Stimulated activated CD4-positive, alpha-beta T cell treated with anti-CD3 and anti-CD28 coated beads, Interleukin-15, amount 100 ng/mL, for 48 hours (primary cell): ENCODE measurements at regions not wholly inside any gene's neighbourhood (a gene's known extent, or its start where the extent isn't known, plus 50 kb on each side); places are given as distances from the start of the nearest gene placed in this dataset.
"Not testable (repeated sequence)": the region's sequence is repeated elsewhere in the genome, so short reads cannot be mapped to it uniquely, and the experiment has no call there.

Experiments used
- DNase-seq, 2 donors: peaks; one replicate each; pipeline ENCODE4 v3.0.0-alpha.2; 2020; ENCODE audit warnings: low read depth in 2 of 2

- DNase-seq, result no peak
These were observed 677.7 kb upstream of the MEF2C start for GRCh38 chr5:89560696-89561095.

DNA sequence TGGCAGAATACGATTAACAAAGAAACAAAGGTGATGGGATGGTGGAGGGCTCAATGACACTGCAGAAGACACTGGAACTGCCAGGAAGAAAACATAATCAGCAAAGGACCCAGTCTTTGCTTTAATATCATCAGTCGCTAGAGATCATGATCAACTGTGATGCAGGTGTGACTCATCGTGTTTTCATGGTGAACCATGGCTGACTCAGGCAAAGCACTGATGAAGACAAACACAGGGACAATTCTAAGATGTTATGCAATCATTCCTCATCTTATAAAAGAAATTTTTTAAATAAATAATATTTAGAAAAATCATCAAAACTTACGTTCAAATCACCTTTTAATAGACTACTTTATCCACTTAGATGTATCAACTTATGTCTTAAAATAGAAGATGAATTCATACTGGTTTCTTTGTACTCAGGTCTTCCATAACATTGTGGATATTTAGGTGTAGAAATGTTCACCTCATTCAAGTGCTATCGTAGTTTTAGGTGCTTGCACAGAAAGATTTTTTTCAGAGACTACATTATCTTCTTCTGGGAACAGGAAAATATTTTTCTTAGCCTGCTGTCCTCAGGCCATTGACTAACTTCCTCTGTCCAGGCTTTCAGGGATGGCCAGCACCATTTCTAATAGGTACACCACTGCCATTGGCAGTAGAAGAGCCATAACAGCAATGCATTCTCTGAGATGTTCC is 673.4 kb upstream of the MEF2C start:
- no peak for DNase-seq

- DNase-seq, result no peak
These were observed 663.7 kb upstream of the MEF2C start for GRCh38 chr5:89546657-89547056.

DNA sequence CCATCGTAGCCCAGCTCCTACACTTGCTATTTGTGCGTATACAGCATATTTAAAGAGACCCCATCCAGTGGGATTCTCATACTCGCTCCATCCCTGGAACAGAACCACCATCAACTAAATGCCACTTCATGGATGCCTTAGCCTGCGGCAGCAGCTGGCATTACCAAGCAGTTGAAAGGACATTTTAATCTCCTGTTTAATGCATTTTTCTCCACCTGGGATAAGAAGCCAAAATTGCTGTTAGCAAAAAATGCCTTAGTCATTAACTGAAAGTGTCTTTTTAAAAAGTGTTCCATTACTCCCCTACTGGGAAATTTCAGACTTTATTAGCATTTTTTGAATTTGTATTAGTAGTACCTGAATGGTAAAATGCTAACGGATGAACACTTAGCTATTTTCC is 662.6 kb upstream of the MEF2C start:
- no peak for DNase-seq

GRCh38 chr5:89545076-89545475 is 662.1 kb upstream of the MEF2C start:
- no peak for DNase-seq

DNA sequence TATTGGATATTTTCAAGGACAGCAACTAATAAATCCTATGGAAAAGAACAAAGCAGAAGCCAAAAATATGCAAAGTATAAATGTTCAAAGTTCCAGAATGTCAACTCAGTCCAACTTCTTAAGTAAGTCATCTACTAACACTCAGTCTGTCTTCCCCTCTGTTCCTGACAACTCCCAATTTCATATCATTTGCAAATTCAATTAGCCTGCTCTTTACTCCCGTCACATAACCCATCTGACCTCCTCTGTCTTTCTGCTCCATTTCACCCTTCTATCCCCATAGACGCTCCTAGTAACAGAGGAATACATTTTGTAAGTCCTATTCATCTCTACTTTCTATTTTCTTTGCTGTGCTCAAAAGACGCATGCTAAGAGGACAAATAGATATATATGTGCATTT is 659.8 kb upstream of the MEF2C start:
- no peak for DNase-seq

GRCh38 chr5:89537800-89538199 is 654.8 kb upstream of the MEF2C start:
- DNase-seq, result no peak

- DNase-seq, result no peak
These were observed 653.0 kb upstream of the MEF2C start for GRCh38 chr5:89536020-89536419.

DNA sequence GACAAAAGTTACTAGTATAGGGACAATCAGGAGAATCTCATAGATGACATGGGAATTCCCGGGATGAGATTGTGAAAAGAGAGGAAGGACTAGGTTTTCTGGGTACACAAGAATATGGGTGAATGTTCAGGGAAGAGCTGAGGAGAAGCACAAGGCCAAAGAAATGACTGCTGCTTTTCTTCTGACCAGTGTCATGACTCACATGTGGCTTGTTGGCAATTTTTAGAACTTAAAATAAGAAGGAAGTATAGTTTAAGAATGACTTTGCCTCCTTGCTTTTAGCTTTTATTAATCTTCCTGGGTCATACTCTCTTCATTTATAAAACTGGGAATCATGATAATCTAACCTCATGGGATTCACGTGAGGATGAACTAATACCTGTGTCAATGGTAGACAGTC is 652.4 kb upstream of the MEF2C start:
- no peak for DNase-seq

DNA sequence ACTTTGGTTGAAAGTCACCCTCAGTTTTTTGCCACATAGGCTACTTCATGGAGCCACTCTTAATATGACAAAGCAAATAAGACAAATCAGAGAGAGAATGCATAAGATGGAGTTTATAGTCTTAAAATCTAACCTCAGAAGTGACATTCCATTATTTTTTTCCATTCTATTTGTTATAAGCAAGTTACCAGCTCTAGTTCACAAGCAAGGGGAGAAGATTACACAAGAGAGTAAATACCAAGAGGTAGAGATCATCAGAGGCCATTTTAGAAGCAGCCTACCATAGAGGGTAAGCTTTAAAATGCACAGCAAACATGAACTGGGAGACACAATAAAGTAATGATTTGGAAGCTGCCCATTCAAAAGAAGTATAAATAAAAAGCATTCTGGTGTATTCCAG is 651.3 kb upstream of the MEF2C start:
- DNase-seq, result no peak

DNA sequence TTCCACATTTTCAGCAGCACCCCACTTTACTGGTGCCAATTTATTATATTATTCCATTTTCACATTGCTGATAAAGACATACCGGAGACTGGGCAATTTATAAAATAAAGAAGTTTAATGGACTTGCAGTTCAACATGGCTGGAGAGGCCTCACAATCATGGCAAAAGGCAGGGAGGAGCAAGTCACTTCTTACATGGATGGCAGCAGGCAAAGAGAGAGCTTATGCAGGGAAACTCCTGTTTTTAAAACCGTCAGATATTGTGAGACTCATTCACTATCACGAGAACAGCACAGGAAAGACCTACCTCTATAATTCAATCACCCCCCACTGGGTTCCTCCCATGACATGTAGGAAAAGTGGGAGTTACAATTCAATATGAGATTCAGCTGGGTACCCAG is 641.8 kb upstream of the MEF2C start:
- DNase-seq, result no peak

DNA sequence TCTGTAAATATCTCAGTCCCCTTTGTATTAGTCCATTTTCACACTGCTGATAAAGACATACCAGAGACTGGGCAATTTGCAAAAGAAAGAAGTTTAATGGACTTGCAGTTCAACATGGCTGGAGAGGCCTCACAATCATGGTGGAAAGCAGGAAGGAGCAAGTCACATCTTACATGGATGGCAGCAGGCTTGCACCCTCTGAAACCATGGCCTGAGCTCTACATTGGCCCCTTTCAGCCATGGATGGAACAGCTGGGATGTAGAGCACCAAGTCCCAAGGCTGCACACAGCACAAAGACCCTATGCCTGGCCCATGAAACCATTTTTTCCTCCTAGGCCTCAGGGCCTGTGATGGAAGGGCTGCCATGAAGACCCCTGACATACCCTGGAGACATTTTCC is 640.9 kb upstream of the MEF2C start:
- not testable (repeated sequence) for DNase-seq

GRCh38 chr5:89520771-89521170 is 637.8 kb upstream of the MEF2C start:
- no peak for DNase-seq

DNA sequence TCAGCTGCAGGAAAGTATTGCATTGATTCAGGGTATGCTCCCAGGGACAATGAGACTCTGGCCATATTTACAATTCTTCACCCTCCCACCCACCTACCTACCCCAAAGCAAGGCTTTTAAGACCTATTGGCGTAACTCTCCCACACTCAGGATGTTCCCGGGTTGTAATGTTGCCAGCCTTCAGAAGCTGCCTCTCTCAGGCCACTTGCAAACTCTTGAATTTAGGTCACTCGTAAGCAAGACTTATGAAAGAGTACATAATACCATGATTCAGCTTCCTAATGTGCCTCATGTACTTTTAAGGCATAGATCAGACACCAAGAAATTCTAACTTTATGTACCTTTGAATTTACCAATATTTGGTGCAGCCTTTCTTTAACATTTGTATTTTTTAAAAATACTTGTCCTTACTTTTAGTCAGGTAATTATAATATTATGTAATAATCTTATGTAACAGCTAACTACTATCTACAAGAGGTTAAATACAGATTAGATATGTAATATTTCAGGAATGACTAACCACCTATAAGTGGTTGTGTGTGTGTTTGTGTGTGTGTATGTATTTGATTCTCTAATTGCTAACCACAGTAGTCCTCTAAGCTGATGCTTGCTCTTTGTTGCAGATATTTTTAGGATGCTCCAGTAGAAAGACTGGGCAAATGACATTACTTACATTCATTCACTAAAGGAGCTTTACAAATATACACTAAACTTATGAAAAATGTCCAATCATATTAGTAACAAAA is 630.5 kb upstream of the MEF2C start:
- no peak for DNase-seq

DNA sequence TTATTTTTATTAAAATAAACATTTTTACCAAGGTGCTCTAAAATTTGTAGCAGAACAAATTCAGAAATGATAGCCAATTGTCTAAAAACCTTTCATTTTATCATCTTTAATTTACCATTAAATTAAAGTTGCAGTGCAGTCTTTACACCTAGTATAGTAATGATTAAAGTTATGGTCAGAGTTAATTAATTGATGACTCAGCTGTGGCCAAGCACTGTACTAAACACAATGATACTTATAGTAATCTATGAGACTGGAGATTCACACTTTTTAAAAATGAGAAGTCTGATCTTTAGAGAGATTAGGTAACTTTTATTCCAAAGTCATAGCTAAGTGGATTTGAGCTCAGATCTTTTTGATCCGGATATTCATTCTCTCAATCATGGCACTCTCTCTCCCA is 621.1 kb upstream of the MEF2C start:
- no peak for DNase-seq

GRCh38 chr5:89499787-89500186 is 616.8 kb upstream of the MEF2C start:
- no peak for DNase-seq

DNA sequence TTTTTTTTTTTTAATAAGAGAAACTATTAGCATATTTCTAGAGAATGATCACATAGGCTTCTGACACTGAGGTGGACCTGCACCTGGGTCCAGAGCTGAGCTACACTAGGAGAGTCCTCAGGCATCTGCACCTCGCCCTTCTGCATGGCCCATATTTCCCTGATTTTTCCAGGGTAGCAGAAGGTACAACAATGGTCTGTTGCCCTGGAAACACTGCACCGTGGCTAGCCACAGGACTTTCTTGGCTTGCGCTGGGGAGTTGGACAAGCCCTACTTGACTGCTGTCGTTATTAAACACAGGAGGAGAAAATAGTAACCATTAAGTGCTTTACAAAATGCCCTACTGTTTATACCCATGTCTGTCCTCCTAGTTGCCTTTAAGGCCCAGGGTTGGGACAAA is 615.7 kb upstream of the MEF2C start:
- DNase-seq, result no peak

- DNase-seq, result no peak
These were observed 610.4 kb upstream of the MEF2C start for GRCh38 chr5:89493414-89493813.

DNA sequence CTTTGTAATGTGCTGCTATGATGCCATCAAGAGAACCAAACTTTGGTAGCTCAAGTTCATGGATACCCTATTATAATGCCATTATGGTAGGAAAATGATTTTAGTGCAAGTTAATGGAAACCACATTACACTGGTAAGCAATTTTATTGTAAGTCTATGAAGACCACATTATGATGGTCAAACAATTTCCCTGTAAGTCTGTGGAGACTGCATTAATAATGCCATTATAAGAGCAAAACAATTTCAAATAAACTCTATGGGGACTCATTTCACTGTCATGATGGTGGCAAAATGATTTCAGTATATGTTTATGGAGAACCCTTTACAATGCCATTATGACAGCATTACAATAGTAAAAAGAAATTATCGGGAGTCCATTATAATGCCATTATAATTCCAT is 602.0 kb upstream of the MEF2C start:
- no peak for DNase-seq

DNA sequence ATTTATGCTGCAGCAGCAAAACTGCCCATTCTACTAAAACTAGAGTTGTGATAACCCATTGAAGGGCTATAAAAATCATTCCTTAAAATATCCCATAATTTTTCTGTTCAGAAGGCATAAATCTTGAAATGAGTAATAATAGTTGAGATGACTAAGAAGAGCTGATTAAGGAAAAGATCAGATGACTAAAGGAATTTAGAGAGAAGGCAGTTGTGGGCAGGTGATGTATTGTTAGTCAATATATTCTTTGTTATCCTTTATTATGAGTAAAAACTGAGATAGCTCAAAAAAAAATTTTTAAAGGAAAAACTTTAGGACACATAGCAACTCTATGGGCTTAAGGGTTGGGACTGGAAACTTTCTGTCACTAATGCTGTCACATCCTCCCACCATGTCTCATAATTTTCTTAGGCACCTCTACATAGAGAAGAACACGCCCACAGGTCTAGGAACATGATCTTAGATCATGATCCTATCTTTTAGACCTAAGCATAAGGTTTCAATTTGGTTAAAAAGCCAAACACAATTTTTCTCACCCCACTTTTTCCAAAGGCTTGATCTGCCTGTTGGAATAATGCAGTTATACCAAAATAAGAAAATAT is 597.5 kb upstream of the MEF2C start:
- DNase-seq, result no peak

GRCh38 chr5:89478851-89479250 is 595.9 kb upstream of the MEF2C start:
- no peak for DNase-seq

- DNase-seq, result no peak
These were observed 590.2 kb upstream of the MEF2C start for GRCh38 chr5:89473196-89473595.

- no peak for DNase-seq
These were observed 588.6 kb upstream of the MEF2C start for GRCh38 chr5:89471541-89471940.
